RWPE1 (cell line): ENCODE measurements at regions not wholly inside any gene's neighbourhood (a gene's known extent, or its start where the extent isn't known, plus 50 kb on each side); places are given as distances from the start of the nearest gene placed in this dataset.

Experiments used
- CTCF ChIA-PET: fragments of 350-600 bp; sonication (Branson Sonifier 250); formaldehyde crosslinking; extraction: SDS; loops from one replicate; lab custom pipeline; 2021; lab: Yijun Ruan, JAX
- POLR2A ChIA-PET: fragments of 400-600 bp; formaldehyde crosslinking; extraction: SDS; loops from one replicate; lab custom pipeline; 2020; ENCODE audit warnings: antibody characterized with exemption; ENCODE audit not compliant: low non-redundant PET; lab: Yijun Ruan, JAX
- DNase-seq: peaks from one replicate; pipeline ENCODE4 v3.0.0; 2012; ENCODE audit warnings: low spot score
- H3K27ac ChIP-seq: fragments of 450-650 bp; 2 replicates; pipeline ENCODE4 v1.5.1; 2017
- TF ChIP-seq, protein P1 (sequence below): fragments of 450-650 bp; conservative IDR thresholded peaks from 2 replicates; pipeline ENCODE4 v1.5.1; 2017; ENCODE audit warnings: low read depth, mild to moderate bottlenecking

DNA sequence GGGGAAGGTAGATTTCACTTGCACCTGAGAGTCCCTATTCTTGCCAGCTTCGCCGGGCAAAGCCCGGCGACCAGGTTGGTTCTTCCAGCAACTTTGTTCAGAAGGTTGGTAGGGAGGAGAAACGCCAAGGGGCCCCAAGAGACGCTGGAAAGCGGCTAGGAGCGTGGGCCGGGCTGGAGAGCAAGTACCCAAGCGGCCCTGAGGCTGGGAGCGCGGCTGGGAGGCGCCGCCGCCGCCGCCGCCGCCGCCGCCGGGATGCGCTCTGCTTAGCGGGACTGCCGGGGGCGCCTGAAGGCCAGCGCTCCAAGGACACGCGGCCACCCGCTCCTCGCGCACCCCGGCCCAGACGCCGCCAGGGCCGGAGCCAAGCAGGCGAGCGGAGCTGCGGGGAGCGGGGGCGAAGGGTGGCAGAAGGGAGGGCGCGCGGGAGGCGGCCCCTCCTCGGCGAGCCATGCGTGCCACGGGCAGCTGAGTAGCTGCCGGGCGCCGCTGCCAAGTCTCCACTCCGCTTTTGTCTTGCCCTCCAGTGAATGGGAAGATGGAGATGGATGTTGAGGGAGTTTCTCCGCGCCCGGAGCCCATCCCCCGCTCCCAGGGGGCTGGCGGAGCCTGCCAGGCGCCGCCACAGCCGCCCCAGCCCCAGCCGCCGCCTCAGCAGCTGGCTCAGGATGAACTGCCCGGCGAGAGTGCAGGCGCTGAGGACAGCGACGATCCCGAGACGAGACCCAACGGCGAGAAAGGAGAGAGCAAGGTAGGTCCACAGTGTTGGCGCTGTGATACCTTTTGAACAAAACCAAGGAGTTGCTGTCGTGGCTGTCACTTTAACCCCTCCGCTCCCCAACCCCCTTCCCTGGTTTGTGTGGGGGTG is 227.4 kb upstream of the AZI2 start:
- no peak overlapping the region for H3K27ac ChIP-seq
- DNase-seq = no peak
- TF ChIP-seq, protein P1, sequence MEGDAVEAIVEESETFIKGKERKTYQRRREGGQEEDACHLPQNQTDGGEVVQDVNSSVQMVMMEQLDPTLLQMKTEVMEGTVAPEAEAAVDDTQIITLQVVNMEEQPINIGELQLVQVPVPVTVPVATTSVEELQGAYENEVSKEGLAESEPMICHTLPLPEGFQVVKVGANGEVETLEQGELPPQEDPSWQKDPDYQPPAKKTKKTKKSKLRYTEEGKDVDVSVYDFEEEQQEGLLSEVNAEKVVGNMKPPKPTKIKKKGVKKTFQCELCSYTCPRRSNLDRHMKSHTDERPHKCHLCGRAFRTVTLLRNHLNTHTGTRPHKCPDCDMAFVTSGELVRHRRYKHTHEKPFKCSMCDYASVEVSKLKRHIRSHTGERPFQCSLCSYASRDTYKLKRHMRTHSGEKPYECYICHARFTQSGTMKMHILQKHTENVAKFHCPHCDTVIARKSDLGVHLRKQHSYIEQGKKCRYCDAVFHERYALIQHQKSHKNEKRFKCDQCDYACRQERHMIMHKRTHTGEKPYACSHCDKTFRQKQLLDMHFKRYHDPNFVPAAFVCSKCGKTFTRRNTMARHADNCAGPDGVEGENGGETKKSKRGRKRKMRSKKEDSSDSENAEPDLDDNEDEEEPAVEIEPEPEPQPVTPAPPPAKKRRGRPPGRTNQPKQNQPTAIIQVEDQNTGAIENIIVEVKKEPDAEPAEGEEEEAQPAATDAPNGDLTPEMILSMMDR = no peak
- ChIA-PET POLR2A (no interaction called here), CTCF (no interaction called here)

DNA sequence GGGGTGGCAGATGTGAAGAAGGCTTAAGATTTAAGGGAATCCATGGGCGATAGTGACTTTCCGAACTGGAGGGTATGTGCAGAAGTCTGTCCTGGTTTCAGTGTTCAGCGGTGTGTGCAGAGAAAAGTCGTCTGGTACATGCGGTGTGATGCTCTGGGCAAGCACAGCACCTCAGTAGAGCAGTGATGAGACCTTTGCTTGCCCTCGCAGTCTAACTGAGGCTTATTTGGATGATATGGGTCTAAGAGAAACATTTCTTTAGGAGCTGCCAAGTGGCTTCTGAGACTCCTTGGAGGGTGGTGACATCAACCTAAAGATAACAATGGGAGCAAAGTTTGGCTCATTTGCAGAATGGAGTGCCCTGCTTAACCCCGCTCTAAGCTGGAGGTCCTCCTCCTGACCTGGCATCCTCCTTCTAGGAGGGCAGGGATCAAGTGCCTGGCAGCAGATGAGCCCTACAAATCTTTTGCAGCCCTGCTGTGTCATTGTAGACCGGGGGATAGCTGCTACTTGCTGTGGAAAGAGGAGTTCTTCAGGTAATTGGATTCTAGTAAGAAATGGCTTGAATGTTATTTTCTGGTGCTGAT is 228.1 kb upstream of the AZI2 start:
- POLR2A ChIA-PET = no interaction called here

DNA sequence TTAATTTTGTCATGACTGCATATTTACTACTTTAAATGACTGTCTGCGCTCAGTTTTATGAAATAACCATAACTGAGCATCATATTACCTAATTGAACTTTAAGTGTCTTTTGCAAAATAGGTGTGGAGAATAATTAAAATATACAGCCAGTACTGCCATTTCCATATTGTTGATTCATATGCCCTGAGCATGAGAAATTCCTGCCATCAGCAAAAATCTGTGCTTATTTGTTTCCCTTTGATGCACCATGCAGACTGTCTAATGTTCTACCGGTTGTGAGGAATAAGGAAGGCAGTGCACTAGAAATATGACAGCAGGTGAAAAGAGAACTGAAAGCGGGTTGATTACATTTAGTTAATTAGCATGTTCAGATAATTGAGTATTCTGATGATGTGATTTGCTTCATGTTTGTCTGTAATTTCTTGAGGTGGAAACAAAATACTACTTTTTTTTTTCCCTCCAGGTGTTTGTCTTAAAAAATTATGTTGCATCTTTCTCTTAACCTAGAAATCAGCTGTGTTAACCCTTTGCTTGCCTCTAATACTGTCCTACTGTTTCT is 229.4 kb upstream of the AZI2 start:
- DNase-seq = no peak
- ChIA-PET POLR2A (no interaction called here), CTCF (no interaction called here)
- H3K27ac ChIP-seq = no peak overlapping the region
- TF ChIP-seq, protein P1 = no peak

More for the DNA sequence above, 228.1 kb upstream of the AZI2 start:
- CTCF ChIA-PET = no interaction called here
- TF ChIP-seq, protein P1 = no peak
- no peak overlapping the region for H3K27ac ChIP-seq
- DNase-seq = no peak

DNA sequence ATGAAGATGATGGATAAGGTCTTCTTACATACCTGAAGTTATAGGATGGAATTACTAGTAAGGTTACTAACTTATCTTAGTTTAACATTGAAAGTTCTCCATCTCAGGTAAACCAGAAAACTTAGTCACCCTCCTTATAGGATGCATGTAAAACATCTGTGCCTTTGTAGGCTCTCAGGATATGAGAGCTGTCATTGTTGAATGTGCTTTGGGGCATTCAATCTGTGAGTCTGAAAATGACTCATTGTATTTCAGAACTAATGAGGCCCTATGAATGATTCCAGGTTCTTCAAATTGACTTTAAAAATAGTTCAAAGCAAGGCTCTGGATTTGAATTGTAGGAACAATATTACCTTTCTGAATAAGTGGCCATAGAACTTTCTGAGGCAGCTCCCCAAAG is 237.7 kb upstream of the AZI2 start:
- ChIA-PET CTCF (no interaction called here), POLR2A (no interaction called here)
- H3K27ac ChIP-seq = no peak overlapping the region
- no peak for DNase-seq
- TF ChIP-seq, protein P1 = no peak

DNA sequence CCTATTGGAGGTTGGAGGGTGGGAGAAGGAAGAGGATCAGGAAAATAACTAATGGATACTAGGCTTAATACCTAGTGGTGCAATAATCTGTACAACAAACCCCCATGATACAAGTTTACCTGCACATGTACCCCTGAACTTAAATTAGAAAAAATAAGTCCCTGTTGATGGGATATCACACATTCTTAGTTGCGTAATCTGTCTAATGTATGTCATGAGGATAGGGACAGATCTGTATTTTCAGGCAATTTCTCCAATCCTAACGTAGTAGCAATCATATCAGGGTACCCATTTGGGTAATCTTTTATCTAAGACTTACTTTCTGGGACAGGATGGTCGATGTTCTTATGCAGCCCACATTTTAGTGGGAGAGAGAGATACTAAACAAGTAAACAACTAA is 239.1 kb upstream of the AZI2 start:
- no peak for DNase-seq
- ChIA-PET CTCF (no interaction called here), POLR2A (no interaction called here)
- TF ChIP-seq, protein P1 = no peak
- no peak overlapping the region for H3K27ac ChIP-seq

DNA sequence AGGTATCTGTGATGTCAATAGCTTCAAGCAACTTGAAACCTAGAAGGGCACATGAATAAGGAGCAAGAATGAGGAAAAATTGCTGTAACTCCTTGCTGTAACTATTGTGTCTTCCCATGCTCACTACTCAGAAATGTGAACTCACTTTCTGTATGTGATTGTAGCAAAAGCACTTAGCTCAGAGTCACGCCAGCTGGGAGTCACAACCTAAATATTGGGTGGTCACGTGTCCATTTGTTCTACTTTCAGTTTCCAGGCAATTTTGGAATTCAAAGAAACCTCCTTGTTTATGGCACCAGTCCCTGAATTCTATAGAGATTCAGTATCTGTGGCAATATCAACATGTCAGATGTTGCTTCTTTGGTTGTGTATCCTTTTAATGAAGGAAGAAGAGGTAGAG is 241.6 kb upstream of the AZI2 start:
- POLR2A ChIA-PET = no interaction called here
- TF ChIP-seq, protein P1 = no peak
- no peak for DNase-seq
- CTCF ChIA-PET = no interaction called here
- no peak overlapping the region for H3K27ac ChIP-seq
